GM19455 (cell line): ENCODE measurements at regions not wholly inside any gene's neighbourhood (a gene's known extent, or its start where the extent isn't known, plus 50 kb on each side); places are given as distances from the start of the nearest gene placed in this dataset.
"Not testable (repeated sequence)": the region's sequence is repeated elsewhere in the genome, so short reads cannot be mapped to it uniquely, and the experiment has no call there.

ENCODE experiments used
- ATAC-seq: cut with Tn5 transposase; IDR thresholded peaks from one replicate; pipeline ENCODE4 v1.9.1; 2021; ENCODE audit not compliant: unreplicated experiment

DNA sequence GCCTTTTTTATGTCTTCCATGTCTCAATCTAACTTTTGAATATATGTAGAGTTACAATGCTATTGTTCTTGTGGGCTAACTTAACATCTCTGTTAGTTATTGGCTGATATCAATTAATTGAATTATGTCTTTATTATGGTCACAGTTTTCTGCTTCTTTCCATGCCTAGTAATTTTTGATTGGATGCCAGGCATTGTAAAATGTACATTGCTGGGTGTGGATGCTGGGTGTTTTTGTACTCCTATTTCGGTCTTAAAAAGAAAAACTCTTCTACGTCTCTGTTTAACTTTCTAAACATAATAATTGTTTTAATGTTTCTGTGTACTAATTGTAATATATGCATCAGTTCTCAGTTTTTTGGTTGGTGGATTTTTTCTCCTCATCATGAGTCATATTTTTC lies 296.1 kb upstream of the PRICKLE1 start:
- ATAC-seq, result no peak

DNA sequence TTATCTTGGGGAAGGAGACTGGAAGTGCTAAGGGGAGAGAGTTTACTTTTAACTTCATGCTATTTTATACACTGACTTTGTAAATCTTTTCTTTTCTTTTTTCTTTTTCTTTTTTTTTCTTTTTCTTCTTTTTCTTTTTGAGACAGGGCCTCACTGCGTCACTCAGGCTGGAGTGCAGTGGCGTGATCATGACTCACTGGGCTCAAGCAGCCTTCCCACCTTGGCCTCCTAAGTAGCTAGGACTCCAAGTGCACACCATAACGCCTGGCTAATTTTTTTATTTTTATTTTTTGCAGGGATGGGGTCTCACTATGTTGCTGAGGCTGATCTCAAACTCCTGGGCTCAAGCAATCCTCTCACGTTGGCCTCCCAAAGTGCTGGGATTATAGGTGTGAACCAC lies 294.6 kb upstream of the PRICKLE1 start:
- no peak for ATAC-seq

GRCh38 chr12:42873401-42873800 lies 283.9 kb upstream of the PRICKLE1 start:
- no peak for ATAC-seq

- ATAC-seq, result no peak
These were observed 282.3 kb upstream of the PRICKLE1 start for GRCh38 chr12:42871816-42872215.

DNA sequence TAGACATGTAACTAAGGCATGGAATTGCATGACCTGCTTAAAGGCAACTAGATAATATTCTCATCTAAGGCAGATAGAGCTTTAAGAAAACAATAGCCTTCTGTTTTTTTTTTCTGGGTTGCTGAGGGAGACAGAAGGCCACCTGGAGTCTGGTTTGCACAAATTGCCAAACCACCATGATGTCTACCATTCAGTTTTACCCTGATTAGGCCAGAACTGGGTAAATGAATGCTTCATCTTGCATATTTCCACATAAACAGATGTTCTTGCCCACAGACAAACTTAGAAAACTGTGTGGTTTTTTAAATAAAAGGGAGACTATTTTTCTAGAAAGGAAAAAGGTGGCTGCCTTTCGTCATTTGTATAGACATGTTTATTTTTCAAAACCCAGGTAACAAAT lies 278.7 kb upstream of the PRICKLE1 start:
- no peak for ATAC-seq

DNA sequence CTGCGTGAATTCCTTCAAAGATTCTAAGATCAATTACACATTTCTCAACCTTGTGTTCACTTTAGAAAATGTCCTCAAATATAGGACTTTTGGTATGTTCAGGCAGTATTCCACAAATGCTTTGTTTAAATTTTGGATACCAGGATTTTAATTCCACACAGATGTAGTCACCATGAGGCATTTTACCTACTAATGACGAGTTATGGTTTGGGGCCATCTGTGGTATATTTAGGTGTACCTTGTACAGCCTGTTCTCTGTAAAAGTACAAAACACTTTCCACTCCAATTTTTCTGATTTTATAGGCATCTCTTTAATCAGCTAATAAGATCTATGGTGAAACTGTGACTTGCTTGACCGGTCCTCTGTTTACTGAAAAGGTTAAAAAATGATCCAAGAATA lies 275.7 kb upstream of the PRICKLE1 start:
- no peak for ATAC-seq

- no peak for ATAC-seq
These were observed 272.5 kb upstream of the PRICKLE1 start for GRCh38 chr12:42862055-42862454.

GRCh38 chr12:42860331-42860730 lies 270.8 kb upstream of the PRICKLE1 start:
- ATAC-seq, result not testable (repeated sequence)

GRCh38 chr12:42859612-42860011 lies 270.1 kb upstream of the PRICKLE1 start:
- ATAC-seq, result no peak

GRCh38 chr12:42857106-42857505 lies 267.6 kb upstream of the PRICKLE1 start:
- ATAC-seq, result no peak

DNA sequence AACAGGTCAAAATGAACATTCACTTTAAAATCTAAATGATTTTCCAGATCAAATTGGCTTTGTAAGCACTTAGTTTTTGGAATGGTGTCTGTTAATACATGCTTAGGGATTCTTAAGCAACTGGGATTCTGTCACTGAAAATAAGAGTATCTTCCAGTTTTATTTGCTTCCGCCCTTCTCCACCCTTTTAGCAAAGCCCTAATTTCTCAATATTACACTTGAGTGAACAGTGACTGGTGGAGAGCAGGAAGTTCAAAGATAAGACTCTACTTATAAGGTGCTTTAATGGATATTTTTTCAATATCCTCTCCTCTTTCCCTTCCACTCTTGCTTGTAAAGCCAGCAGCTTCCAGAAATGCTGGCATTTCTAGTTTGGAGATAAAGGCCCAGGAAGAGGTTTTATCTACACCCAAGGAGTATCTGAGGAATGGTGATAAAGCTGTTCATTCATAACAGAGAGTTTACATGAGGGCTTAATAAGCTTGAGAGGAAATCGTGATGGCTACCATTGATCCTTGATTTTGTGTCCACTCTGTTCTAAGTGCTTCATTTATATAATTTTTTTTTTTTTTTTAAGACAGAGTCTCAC lies 265.9 kb upstream of the PRICKLE1 start:
- ATAC-seq, result no peak

DNA sequence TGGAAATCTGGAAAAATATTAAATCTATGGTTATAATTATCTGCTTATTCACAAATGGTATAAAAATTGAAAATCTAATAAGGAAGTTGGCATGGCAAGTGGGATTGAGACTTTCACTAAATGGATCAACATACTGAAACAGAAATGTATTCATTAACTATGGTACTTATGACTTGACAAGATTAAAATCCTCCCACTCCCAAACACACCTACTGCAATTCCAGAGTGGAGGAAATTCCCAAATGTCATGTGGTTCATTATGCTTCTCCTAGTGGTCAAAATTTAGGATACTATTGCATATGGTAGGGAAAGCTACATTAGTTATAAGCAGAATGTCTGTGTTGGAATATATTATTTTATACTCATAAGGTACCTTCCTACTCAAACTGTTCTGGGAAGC lies 265.3 kb upstream of the PRICKLE1 start:
- ATAC-seq, result no peak

- ATAC-seq, result no peak
These were observed 264.7 kb upstream of the PRICKLE1 start for GRCh38 chr12:42854208-42854607.

DNA sequence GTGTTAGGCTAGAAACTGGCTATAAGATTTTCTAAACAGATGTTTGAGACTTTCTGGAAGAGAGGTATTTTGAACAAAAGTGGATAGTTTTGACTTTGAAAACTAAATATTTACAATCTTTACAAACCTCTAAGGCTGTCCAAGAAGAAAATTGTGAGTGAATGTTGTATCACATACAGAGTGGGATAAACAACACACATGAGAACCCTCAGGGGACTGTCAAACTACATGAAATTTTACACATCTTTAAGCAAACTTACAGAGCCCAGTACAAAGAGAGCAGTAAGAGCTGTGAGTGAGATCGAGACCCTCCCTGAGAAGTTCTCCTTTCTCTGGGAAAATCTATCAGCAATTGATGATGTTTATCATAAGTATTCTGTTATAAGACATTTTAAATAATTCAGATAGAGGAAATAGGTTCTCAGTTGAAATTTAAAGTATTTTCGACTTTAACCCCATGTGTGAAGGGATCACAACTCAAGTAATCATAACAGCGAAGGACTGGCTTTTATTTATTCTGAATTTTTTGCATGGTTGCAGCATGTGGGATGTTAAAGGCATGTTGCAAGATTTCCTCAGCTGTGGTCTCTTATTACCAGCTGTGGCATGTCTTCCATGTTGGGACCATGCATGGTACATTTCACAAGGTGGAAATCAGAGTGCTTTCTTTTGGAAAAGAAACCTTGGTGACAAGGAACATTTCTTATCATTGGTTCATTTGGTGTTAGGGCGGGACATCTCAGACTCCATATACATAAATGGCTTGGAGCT lies 264.0 kb upstream of the PRICKLE1 start:
- ATAC-seq, result no peak

GRCh38 chr12:42846782-42847181 lies 257.2 kb upstream of the PRICKLE1 start:
- no peak for ATAC-seq

DNA sequence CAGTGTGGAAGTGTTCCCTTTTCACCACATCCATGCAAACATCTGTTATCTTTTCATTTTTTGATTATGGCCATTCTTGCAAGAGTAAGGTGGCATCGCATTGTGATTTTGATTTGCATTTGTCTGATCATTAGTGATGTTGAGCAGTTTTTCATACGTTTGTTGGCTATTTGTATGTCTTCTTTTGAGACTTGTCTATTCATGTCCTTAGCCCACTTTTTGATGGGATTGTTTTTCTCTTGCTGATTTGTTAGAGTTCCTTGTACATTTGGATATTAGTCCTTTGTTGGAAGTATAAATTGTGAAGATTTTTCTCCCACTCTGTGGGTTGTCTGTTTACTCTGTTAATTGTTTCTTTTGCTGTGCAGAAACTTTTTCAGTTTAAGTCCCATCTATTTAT lies 244.5 kb upstream of the PRICKLE1 start:
- ATAC-seq, result no peak

DNA sequence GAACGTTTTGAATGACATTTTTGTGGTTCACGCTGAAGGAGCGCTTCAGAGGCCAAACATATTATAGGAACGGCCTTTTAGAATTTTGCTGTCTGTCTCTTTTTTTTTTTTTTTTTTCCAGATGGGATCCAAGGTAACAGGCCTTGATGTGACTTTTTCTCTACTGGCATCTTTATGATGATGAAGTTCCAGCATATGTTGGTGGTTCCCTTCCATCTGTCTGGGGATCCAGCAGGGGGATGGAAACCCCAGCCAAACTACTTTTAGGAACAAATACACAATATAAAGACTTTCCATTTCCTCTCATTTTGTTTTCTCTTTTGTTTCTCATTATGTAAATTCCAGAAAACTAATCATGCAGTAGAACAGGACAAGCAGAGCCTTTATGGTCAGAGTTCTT lies 239.3 kb upstream of the PRICKLE1 start:
- ATAC-seq, result no peak

DNA sequence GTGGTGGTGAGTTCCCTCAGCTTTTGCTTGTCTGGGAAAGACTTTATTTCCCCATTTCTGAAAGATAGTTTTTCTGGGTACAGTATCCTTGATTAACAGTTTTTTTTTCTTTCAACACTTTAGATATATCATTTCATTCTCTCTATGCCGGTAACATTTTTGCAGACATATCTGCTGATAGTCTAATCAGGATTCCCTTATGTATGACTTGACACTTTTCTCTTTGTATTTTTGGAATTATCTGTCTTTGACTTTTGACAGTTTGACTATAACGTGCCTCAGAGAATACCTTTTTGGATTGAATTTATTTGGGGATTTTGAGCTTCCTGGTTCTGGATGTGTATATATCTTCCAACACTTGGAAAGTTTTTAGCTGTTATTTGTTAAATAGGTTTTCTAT lies 234.8 kb upstream of the PRICKLE1 start:
- ATAC-seq, result no peak

DNA sequence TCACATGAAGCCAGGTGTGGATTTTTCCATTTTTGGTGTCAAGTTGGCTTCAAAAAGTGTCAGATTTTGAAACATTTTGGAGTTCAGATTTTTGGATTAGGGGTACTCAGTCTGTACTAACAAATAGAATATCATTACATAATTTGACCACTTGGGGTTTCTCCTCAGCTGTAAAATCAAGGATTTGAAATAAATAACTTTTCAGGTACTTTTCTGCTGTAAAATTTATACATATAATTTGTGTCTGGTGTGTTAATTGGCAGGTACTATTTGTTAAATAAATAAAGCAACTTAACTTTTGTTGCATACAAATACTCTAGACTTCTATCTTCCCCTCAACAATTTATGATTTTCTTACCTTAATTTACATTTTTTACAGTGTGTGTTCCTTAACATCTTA lies 234.1 kb upstream of the PRICKLE1 start:
- no peak for ATAC-seq

DNA sequence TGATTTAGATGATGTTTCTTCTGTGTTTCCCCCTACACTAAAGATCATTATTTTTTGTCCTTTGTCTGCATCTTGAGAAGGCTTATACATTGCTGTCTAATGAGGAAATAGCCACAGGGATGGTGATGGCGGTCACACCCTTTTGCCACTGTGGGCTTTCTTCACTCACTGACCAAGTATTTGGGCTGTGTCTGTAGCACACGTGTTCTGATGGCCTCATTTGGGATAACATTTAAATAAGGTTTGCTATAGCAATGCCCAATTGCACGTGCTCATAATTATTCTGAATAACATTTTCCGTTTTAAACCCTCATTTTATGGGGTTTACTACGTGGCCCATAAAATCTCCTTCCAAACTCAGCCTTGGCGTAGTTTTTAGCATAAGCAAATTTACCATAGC lies 230.3 kb upstream of the PRICKLE1 start:
- ATAC-seq, result no peak

GRCh38 chr12:42815068-42815467 lies 225.5 kb upstream of the PRICKLE1 start:
- no peak for ATAC-seq

- no peak for ATAC-seq
These were observed 223.3 kb upstream of the PRICKLE1 start for GRCh38 chr12:42812871-42813270.

- no peak for ATAC-seq
These were observed 222.5 kb upstream of the PRICKLE1 start for GRCh38 chr12:42812086-42812485.
